H9 (cell line): ENCODE measurements at regions not wholly inside any gene's neighbourhood (a gene's known extent, or its start where the extent isn't known, plus 50 kb on each side); places are given as distances from the start of the nearest gene placed in this dataset.

Experiments used
- DNase-seq: peaks from one replicate; pipeline ENCODE4 v3.0.0-alpha.2; 2017
- H2AFZ ChIP-seq: one replicate; pipeline ENCODE4 v1.6.1; 2013; ENCODE audit warnings: mild to moderate bottlenecking, low read length, control low read depth, moderate library complexity
- H2AK5ac ChIP-seq: 2 replicates; pipeline ENCODE4 v1.6.1; 2013; ENCODE audit warnings: low read length, control low read depth, mixed read lengths; ENCODE audit not compliant: insufficient read length
- H2BK120ac ChIP-seq: one replicate; pipeline ENCODE4 v1.6.1; 2013; ENCODE audit warnings: low read depth, mild to moderate bottlenecking, low read length, control low read depth, inconsistent platforms; ENCODE audit not compliant: poor library complexity, severe bottlenecking
- H2BK12ac ChIP-seq: 2 replicates; pipeline ENCODE4 v1.6.1; 2013; ENCODE audit warnings: low read length, control low read depth, mixed read lengths, low read depth; ENCODE audit not compliant: insufficient read length
- H2BK15ac ChIP-seq: 2 replicates; pipeline ENCODE4 v1.6.1; 2013; ENCODE audit warnings: low read depth, low read length, control low read depth
- H2BK20ac ChIP-seq: one replicate; pipeline ENCODE4 v1.6.1; 2013; ENCODE audit warnings: low read depth, mild to moderate bottlenecking, low read length, control low read depth, inconsistent platforms; ENCODE audit not compliant: poor library complexity, severe bottlenecking
- H2BK5ac ChIP-seq: 2 replicates; pipeline ENCODE4 v1.6.1; 2013; ENCODE audit warnings: low read length, control low read depth, mixed read lengths; ENCODE audit not compliant: insufficient read length
- H3K14ac ChIP-seq: 2 replicates; pipeline ENCODE4 v1.6.1; 2013; ENCODE audit warnings: low read length, control low read depth; ENCODE audit not compliant: insufficient read depth
- H3K18ac ChIP-seq: 2 replicates; pipeline ENCODE4 v1.6.1; 2013; ENCODE audit warnings: low read depth, mild to moderate bottlenecking, mixed read lengths, low read length, control low read depth; ENCODE audit not compliant: insufficient read length
- H3K23ac ChIP-seq: 2 replicates; pipeline ENCODE4 v1.6.1; 2013; ENCODE audit warnings: low read length, control low read depth, mixed read lengths, low read depth; ENCODE audit not compliant: insufficient read length
- H3K23me2 ChIP-seq: 2 replicates; pipeline ENCODE4 v1.6.1; 2013; ENCODE audit warnings: low read depth, mild to moderate bottlenecking, mixed read lengths, low read length, control low read depth; ENCODE audit not compliant: insufficient read length, poor library complexity, severe bottlenecking
- H3K27ac ChIP-seq: 2 replicates; pipeline ENCODE4 v1.5.1; 2013; ENCODE audit warnings: low read length, control low read depth, mixed read lengths, low read depth; ENCODE audit not compliant: insufficient read length
- H3K27me3 ChIP-seq: 2 replicates; pipeline ENCODE4 v1.6.1; 2013; ENCODE audit warnings: low read length, control low read depth, inconsistent platforms; ENCODE audit not compliant: insufficient read depth
- H3K4ac ChIP-seq: 2 replicates; pipeline ENCODE4 v1.6.1; 2013; ENCODE audit warnings: low read depth, mild to moderate bottlenecking, control low read depth, inconsistent platforms, low read length, moderate library complexity
- H3K4me1 ChIP-seq: 2 replicates; pipeline ENCODE4 v1.6.1; 2013; ENCODE audit warnings: low read length, control low read depth, inconsistent platforms; ENCODE audit not compliant: insufficient read depth
- H3K4me2 ChIP-seq: 2 replicates; pipeline ENCODE4 v1.6.1; 2013; ENCODE audit warnings: low read length, control low read depth, mixed read lengths; ENCODE audit not compliant: insufficient read length, insufficient read depth
- H3K56ac ChIP-seq: 2 replicates; pipeline ENCODE4 v1.6.1; 2013; ENCODE audit warnings: low read depth, mild to moderate bottlenecking, mixed read lengths, low read length, control low read depth; ENCODE audit not compliant: insufficient read length
- H3K79me1 ChIP-seq: 2 replicates; pipeline ENCODE4 v1.6.1; 2013; ENCODE audit warnings: low read depth, mild to moderate bottlenecking, moderate library complexity, low read length, control low read depth, inconsistent platforms; ENCODE audit not compliant: insufficient read depth, poor library complexity, severe bottlenecking
- H3K79me2 ChIP-seq: 2 replicates; pipeline ENCODE4 v1.6.1; 2013; ENCODE audit warnings: low read length, control low read depth, inconsistent platforms; ENCODE audit not compliant: insufficient read depth
- H3K9ac ChIP-seq: 2 replicates; pipeline ENCODE4 v1.6.1; 2013; ENCODE audit warnings: low read length, control low read depth, mixed read lengths; ENCODE audit not compliant: insufficient read length; ENCODE audit errors: extremely low read depth
- H3K9me3 ChIP-seq: one replicate; pipeline ENCODE4 v1.6.1; 2013; ENCODE audit warnings: low read depth, low read length, inconsistent platforms; ENCODE audit not compliant: control insufficient read depth
- H3T11ph ChIP-seq: one replicate; pipeline ENCODE4 v1.6.1; 2013; ENCODE audit warnings: mild to moderate bottlenecking, low read length, control low read depth, inconsistent platforms
- H4K20me1 ChIP-seq: one replicate; pipeline ENCODE4 v1.6.1; 2013; ENCODE audit not compliant: control insufficient read depth, insufficient read length, insufficient read depth
- H4K5ac ChIP-seq: 2 replicates; pipeline ENCODE4 v1.6.1; 2013; ENCODE audit warnings: low read depth, mild to moderate bottlenecking, mixed read lengths, low read length, control low read depth; ENCODE audit not compliant: insufficient read length
- H4K8ac ChIP-seq: replicated peaks from 2 replicates; pipeline ENCODE4 v1.6.1; 2013; ENCODE audit warnings: low read length, control low read depth, mixed read lengths, low read depth; ENCODE audit not compliant: insufficient read length
- H4K91ac ChIP-seq: 2 replicates; pipeline ENCODE4 v1.6.1; 2013; ENCODE audit warnings: low read depth, mild to moderate bottlenecking, moderate library complexity, mixed read lengths, low read length, control low read depth; ENCODE audit not compliant: insufficient read length
- H3K27ac Mint-ChIP-seq, 3 experiments: 2 replicates in 2 of 3; 3 replicates in 1 of 3; pipeline ENCODE4 v1.8.0; 2020 to 2021; ENCODE audit warnings: mixed read lengths in 3 of 3, mild to moderate bottlenecking in 1 of 3, moderate library complexity in 1 of 3
- H3K27me3 Mint-ChIP-seq: 2 replicates; pipeline ENCODE4 v1.8.0; 2021; ENCODE audit warnings: low read depth, mild to moderate bottlenecking, moderate library complexity, mixed read lengths
- H3K36me3 Mint-ChIP-seq, 3 experiments: 2 replicates in 2 of 3; 3 replicates in 1 of 3; pipeline ENCODE4 v1.8.0; 2020 to 2021; ENCODE audit warnings: low read depth in 3 of 3, mixed read lengths in 3 of 3; ENCODE audit not compliant: insufficient read depth in 1 of 3
- H3K4me1 Mint-ChIP-seq, 2 experiments: 2 replicates each; pipeline ENCODE4 v1.8.0; 2020; ENCODE audit warnings: mixed read lengths in 2 of 2
- H3K4me3 Mint-ChIP-seq, 2 experiments: 2 replicates in 1 of 2; 3 replicates in 1 of 2; pipeline ENCODE4 v1.8.0; 2020 to 2021; ENCODE audit warnings: mild to moderate bottlenecking in 2 of 2, mixed read lengths in 2 of 2, moderate library complexity in 1 of 2
- H3K9me3 Mint-ChIP-seq, 2 experiments: 2 replicates in 1 of 2; 3 replicates in 1 of 2; pipeline ENCODE4 v1.8.0; 2020; ENCODE audit warnings: mild to moderate bottlenecking in 2 of 2, mixed read lengths in 2 of 2, moderate library complexity in 1 of 2
- CTCF ChIP-seq: fragments of 200-600 bp; sonication (generic); conservative IDR thresholded peaks from 3 replicates; pipeline ENCODE4 v1.8.0; 2021; ENCODE audit warnings: antibody characterized with exemption, mild to moderate bottlenecking
- WGBS: extraction: QIAGEN DNeasy Blood & Tissue Kit; methylation state at CpG from one replicate; pipeline ENCODE4 v1.1.7; 2013; ENCODE audit warnings: missing lambda C conversion rate, low lambda C conversion rate, mixed read lengths; ENCODE audit not compliant: insufficient read length; ENCODE audit errors: extremely low coverage; 5-methylcytosine and 5-hydroxymethylcytosine counted together

- H3K9me3 Mint-ChIP-seq: 0 out of 5 replicates have a peak, but pooled peaks cover 0 to 2% of the 10 kb centered on the region in 2 experiments
- WGBS: no CpG with 5 or more reads among the region's 3 CpGs
- TF ChIP-seq CTCF: no peak
- Histone ChIP-seq H3K9me3 (no peaks in the 10 kb centered on the region), H3K56ac (no peak overlapping the region), H3K79me2 (no peaks in the 10 kb centered on the region), H4K20me1 (no peaks in the 10 kb centered on the region), H4K91ac (no peak overlapping the region), H3K27ac (no peak overlapping the region), H2BK20ac (no peak overlapping the region), H3K18ac (no peak overlapping the region), H3K9ac (no peak overlapping the region), H3T11ph (no peak overlapping the region), H2AK5ac (no peak overlapping the region), H2BK15ac (no peak overlapping the region), H3K79me1 (no peaks in the 10 kb centered on the region), H3K23ac (no peak overlapping the region), H2BK12ac (no peak overlapping the region), H4K5ac (no peak overlapping the region), H3K4ac (no peak overlapping the region), H3K14ac (no peak overlapping the region), H2BK120ac (no peak overlapping the region), H2BK5ac (no peak overlapping the region), H3K27me3 (no peaks in the 10 kb centered on the region), H3K4me2 (no peak overlapping the region), H3K4me1 (no peaks in the 10 kb centered on the region), H4K8ac (no peak overlapping the region), H3K23me2 (no peaks in the 10 kb centered on the region), H2AFZ (no peak overlapping the region)
- no peak overlapping the region for H3K4me3 Mint-ChIP-seq
- peaks cover 11 to 14% of the 10 kb centered on the region in 2 experiments for H3K4me1 Mint-ChIP-seq
- H3K36me3 Mint-ChIP-seq: no peaks in the 10 kb centered on the region; a peak in 1 of 7 replicates
- DNase-seq: no peak
- peaks cover 6% of the 10 kb centered on the region for H3K27me3 Mint-ChIP-seq
- no peak overlapping the region for H3K27ac Mint-ChIP-seq
Observed at GRCh38 chr3:34365231-34365630, 566.8 kb downstream of the PDCD6IP start.
